ENCODE measurements at regions not wholly inside any gene's neighbourhood (a gene's known extent, or its start where the extent isn't known, plus 50 kb on each side); places are given as distances from the start of the nearest gene placed in this dataset.
"Not testable (repeated sequence)": the region's sequence is repeated elsewhere in the genome, so short reads cannot be mapped to it uniquely, and the experiment has no call there.

DNA sequence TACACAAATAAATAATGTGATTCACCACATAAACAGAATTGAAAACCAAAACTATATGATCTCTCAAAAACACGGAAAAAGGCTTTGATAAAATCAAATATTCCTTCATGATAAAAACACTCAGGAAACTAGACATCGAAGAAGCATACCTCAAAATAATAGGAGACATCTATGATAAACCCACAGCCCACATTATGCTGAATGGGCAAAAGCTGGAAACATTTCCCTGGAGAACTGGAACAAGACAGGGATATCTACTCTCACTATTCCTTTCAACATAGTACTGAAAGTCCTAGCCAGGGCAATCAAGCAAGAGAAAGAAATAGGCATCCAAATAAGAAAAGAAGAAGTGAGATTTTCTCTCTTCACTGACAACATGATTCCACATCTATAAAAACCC, 371.5 kb upstream of the ATXN7L3B start:
- H3K4me3 ChIP-seq (ENCODE audit: low read depth, low read length): no peak overlapping the region
- TF ChIP-seq, protein P1, sequence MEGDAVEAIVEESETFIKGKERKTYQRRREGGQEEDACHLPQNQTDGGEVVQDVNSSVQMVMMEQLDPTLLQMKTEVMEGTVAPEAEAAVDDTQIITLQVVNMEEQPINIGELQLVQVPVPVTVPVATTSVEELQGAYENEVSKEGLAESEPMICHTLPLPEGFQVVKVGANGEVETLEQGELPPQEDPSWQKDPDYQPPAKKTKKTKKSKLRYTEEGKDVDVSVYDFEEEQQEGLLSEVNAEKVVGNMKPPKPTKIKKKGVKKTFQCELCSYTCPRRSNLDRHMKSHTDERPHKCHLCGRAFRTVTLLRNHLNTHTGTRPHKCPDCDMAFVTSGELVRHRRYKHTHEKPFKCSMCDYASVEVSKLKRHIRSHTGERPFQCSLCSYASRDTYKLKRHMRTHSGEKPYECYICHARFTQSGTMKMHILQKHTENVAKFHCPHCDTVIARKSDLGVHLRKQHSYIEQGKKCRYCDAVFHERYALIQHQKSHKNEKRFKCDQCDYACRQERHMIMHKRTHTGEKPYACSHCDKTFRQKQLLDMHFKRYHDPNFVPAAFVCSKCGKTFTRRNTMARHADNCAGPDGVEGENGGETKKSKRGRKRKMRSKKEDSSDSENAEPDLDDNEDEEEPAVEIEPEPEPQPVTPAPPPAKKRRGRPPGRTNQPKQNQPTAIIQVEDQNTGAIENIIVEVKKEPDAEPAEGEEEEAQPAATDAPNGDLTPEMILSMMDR (IDR thresholded peaks at IDR 0.05; ENCODE audit: low read depth, low read length): no peak
- in situ Hi-C loops (cut with HindIII; ENCODE audit: low sequenced_read_pairs): no loop called here
- no peak for DNase-seq (ENCODE audit: low read depth, low spot score)

DNA sequence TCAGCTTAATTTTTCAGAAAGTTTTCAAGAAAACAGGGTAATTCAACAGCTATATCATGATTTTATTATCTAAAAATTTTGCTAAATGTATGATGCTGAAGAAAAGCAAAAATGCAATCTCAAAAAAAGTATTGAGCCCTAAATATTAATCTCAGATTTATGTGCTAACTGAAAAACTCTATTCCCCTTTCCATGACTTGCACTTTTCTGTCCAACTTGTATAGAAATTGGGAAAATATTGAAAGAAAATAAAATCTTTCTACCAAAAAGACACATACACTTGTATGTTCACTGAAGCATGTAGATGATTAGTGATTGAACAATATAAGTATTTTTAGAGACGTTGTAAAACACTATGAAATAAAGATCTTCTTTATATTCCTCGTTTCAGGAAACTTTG, 368.0 kb upstream of the ATXN7L3B start:
- in situ Hi-C loops (cut with HindIII; ENCODE audit: low sequenced_read_pairs): no loop called here
- H3K4me3 ChIP-seq (ENCODE audit: low read depth, low read length): no peak overlapping the region
- TF ChIP-seq, protein P1 (IDR thresholded peaks at IDR 0.05; ENCODE audit: low read depth, low read length): no peak
- DNase-seq (ENCODE audit: low read depth, low spot score): no peak

DNA sequence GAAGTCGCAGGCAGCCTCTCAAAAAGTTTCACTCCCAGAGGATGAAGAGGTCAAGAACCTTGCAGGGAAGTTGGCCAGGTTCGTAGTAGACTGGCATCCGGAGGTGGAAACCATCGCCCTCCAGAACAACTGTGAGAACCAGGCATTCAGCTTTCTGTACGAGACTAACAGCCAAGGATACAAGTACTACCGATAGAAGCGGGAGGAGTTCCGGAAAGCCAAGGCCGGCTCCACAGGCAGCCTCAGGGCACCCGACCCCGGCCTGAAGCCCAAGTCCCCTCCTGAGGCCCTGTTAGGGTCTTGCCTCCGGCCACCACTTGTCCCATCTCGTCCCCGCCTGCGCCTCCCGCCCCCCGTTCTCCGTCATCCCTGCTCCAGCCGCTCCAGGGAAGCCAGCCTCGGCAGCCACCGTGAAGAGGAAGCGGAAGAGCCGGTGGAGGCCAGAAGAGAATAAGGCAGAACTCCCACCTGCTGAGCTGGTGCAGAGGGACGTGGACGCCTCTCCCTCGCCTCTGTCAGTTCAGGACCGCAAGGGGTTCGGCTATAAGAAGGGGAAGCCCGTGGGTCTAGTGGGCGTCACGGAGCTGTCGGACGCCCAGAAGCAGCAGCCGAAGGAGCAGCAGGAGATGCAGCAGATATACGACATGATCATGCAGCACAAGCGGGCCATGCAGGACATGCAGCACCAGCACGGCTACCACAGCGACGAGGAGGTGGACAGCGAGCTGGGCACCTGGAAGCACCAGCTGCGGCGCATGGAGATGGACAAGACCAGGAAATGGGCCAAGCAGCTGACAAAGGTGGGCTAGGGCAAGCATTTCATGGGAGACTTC, 366.8 kb upstream of the ATXN7L3B start:
- no peak overlapping the region for H3K4me3 ChIP-seq (ENCODE audit: low read depth, low read length)
- in situ Hi-C loops (cut with HindIII; ENCODE audit: low sequenced_read_pairs): no loop called here
- DNase-seq (ENCODE audit: low read depth, low spot score): no peak
- TF ChIP-seq, protein P1 (IDR thresholded peaks at IDR 0.05; ENCODE audit: low read depth, low read length): no peak

DNA sequence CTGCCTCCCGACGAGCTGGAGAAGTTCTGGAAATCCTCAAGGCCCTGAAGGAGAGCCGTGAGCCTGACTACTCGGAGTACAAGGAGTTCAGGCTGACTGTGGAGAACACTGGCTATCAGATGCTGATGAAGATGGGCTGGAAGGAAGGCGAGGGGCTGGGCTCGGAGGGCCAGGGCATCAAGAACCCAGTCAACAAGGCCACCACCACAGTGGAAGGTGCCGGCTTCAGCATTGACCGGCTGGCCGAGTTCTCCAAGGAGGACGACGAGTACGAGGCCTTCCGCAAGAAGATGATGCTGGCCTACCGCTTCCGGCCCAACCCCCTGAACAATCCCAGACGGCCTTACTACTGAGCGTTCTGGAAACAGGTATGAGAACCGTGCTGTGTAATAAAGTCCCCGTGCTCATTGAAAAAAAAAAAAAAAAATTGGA, 366.1 kb upstream of the ATXN7L3B start:
- TF ChIP-seq, protein P1 (IDR thresholded peaks at IDR 0.05; ENCODE audit: low read depth, low read length): no peak
- in situ Hi-C loops (cut with HindIII; ENCODE audit: low sequenced_read_pairs): no loop called here
- no peak overlapping the region for H3K4me3 ChIP-seq (ENCODE audit: low read depth, low read length)
- DNase-seq (ENCODE audit: low read depth, low spot score): no peak

DNA sequence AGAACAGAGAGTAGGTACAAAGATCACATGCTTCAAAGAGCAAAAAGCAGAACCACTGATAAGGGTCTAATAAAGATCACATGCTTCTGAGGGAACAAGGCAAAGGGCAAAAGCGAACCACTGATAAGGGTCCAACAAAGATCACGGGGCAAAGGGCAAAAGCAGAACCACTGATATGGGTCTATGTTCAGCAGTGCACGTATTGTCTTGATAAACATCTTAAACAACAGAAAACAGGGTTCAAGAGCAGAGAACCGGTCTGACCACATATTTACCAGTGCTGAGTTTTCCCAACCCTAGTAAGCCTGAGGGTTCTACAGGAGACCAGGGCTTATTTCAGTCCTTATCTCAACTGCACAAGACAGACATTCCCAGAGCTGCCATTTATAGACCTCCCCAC, 362.7 kb upstream of the ATXN7L3B start:
- H3K4me3 ChIP-seq (ENCODE audit: low read depth, low read length); DNase-seq (ENCODE audit: low read depth, low spot score); in situ Hi-C loops (cut with HindIII; ENCODE audit: low sequenced_read_pairs): not testable (repeated sequence)

DNA sequence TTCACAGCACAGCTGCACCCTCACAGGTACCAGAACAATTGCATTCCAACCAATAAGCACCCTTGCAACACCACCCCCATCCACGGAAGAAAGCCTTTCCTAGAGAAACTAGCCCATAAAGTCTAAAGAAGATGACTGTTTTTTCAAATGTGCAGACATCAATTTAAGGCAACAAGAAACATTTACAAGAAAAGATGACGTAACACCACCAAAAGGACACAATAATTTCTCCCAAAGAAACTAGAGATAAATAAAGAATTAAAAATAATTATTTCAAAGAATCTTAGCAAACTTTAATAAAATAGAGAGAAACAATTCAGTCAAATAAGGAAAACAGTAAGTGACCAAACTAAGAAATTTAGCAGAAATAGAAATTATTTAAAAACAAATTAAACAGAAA, 352.3 kb upstream of the ATXN7L3B start:
- H3K4me3 ChIP-seq (ENCODE audit: low read depth, low read length): no peak overlapping the region
- DNase-seq (ENCODE audit: low read depth, low spot score): no peak
- in situ Hi-C loops (cut with HindIII; ENCODE audit: low sequenced_read_pairs): no loop called here
- TF ChIP-seq, protein P1 (IDR thresholded peaks at IDR 0.05; ENCODE audit: low read depth, low read length): no peak

DNA sequence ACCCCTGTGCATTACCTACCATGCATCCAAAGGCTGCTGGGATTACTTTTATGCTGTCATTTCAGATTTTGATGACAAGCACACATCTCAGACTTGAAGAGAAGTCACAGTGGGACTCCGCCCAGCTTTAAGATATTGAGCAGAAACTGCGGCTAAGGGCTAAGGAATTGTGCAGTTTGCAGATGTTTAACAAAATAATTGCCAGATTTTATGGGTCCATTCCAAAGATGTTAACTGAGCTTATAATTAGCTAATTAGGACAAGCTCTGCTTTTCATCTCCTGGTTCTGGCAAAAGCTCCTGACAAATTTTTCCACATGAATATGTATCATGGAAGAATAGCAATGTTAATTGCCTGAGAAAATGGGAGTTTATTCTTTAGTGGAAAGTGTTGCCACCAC, 344.4 kb upstream of the ATXN7L3B start:
- no peak for DNase-seq (ENCODE audit: low read depth, low spot score)
- in situ Hi-C loops (cut with HindIII; ENCODE audit: low sequenced_read_pairs): no loop called here
- H3K4me3 ChIP-seq (ENCODE audit: low read depth, low read length): no peak overlapping the region
- TF ChIP-seq, protein P1 (IDR thresholded peaks at IDR 0.05; ENCODE audit: low read depth, low read length): no peak
